EH (cell line): ENCODE measurements at regions not wholly inside any gene's neighbourhood (a gene's known extent, or its start where the extent isn't known, plus 50 kb on each side); places are given as distances from the start of the nearest gene placed in this dataset.
"Not testable (repeated sequence)": the region's sequence is repeated elsewhere in the genome, so short reads cannot be mapped to it uniquely, and the experiment has no call there.

Experiments used
- DNase-seq: peaks from one replicate; pipeline ENCODE4 v3.0.0-alpha.2; 2015; ENCODE audit warnings: low read depth

DNA sequence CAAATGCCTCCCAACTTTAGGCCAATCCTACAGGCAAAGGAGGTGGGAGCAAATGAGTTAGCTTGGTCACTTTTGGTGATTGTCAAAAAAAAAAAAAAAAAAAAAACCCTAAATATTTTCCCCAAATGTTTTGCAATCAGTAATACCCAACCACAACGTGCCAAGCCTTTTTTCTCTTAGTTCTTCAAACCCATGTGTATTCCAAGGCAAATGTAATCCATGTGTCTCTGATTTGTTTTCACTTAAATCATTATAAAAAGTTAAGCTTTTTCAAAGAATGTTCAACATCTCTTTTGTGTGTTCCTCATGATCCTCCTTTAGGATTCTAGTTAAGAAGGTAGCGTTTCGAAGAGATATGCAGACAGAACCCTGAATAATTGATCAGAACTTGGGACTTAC, 328.4 kb downstream of the PAPSS1 start:
- DNase-seq: no peak

DNA sequence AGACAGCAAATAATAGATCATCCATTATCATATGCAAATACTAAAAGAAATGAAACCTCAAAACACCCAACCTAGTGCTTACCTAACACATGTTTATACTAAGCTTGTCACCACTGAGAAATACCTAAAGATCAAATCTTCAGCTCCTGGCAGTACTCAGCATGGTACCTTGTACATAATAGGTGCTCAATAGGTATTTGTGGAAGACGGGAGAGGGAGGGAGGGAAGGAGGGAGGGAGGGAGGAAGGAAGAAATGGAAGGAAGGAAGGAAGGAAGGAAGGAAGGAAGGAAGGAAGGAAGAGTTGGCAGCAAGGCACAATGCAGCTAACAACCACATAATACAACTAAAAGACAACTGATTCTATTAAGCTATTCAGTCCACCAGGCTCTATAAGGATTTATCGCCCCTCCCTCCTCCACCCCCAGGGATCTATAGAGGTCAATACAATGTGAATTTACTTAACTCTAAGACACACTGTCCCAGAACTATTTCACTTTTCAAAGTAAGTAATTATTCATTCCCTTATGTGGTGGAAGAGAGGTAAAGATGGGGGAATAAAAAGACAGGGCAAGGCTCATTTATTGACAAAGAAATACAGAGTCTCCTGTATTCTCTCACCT, 328.9 kb downstream of the PAPSS1 start:
- DNase-seq: no peak

DNA sequence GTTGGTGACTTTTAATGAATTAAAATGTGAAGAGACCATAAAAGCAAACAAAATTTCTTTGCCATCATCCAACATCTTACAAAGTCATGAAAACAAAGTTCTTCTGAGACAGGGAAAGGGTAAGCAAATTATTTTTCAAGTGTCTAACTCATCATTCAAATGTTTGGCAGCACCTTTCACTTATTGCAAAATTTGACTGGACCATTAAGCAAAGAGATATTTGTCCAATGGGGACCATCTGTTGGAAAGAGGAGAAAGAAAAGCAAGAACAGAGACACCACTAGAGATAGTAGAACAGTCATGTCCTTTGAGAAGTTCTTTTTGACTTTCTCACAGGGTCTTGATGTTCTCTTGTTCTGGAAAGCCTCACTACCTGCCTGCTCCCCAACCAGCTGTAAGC, 330.1 kb downstream of the PAPSS1 start:
- DNase-seq: no peak

DNA sequence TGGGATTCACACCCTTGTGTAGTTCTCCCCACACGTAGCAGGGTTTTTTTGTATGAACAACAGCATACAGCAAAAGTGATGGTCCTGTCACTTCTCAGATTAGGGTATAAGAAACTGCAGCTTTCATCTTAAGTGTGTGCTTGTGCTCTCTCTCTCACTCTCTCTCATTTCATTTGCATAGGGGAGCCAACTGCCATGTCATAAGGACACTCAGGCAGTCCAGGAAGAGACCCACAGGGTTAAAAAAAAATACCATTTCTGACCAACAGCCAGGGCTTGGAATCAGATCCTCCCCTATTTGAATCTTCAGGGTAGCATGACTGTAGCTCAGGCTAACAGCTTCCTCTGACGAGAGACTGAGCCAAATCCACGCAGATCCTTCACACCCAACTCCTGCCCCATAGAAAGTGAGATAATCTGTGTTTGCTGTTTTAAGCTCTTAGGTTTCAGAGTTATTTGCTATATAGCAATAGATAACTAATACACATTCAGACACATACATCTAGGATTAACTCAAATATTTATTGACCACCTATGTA, 331.2 kb downstream of the PAPSS1 start:
- DNase-seq: no peak

DNA sequence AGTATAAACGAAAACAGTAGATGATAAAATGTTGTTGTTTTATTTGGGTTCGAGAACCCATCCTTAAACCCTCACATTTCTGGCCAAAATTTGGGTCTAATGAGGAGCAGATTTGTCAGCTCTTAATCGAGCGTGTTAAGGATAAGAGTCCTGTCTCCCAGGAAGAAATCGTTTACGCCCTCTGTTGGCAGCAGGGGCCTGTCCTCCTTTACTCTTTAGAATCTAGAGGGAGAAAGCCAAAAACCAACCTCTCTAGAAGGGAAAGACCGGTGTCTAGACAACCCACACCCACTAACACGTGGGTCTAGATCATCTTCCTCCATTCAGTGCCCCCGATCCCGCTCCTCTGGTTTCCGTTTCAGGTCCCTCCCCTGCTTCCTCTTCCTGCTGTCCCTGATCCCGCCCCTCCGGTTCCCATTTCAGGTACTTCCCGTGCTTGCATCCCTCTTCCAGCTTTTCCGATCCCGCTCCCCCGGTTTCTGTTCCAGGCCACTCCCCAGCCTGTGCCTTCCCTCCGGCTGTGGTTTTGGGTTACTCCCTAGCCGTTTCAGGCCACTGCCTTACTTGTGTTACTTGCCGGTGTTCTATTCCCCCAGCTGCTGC, 339.1 kb downstream of the PAPSS1 start:
- DNase-seq: peak; percentile 44

DNA sequence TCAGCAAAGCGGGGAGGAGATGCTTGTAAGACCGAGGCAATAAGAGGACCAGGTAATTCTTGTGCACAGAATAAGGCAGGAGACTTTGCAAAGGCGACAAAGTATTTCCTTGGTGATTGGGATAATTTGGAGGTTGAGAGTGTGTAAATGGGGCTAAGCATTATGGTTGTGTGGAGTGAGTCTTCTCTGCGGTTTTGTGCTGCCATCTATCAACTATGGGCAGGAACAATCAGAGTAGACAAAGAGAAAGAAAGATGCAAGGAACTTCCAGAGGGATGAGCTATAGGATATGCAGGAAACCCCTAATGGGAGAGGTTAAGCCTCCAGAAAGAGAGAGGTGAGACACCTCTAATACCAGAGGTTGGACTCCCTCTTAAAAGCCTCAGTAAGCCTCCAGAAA, 339.8 kb downstream of the PAPSS1 start:
- DNase-seq: peak; percentile 25

- peak; percentile 53 for DNase-seq
Observed at GRCh38 chr4:107379054-107379869, 340.8 kb downstream of the PAPSS1 start.

DNA sequence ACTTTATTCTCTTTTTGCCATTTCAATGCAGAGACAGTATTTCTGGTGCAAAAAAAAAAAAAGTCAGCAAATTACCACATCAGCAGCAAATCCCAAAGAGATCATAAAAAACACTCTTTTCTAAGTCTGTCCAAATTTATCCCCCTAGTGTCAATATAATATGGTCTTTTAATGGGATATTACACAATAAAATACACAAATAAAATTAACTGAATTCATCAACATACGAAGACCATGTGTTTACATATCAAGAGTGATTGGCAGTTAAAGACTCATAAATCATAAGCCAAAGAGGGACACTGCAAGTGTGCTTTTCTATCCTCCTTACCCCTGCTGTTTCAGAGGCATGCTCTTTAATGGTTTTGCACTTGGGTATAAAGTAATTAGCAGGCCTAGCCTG, 340.2 kb upstream of the DKK2 start:
- no peak for DNase-seq

GRCh38 chr4:107366900-107367299, 330.8 kb upstream of the DKK2 start:
- DNase-seq: no peak

GRCh38 chr4:107366016-107366735, 330.1 kb upstream of the DKK2 start:
- DNase-seq: no peak

DNA sequence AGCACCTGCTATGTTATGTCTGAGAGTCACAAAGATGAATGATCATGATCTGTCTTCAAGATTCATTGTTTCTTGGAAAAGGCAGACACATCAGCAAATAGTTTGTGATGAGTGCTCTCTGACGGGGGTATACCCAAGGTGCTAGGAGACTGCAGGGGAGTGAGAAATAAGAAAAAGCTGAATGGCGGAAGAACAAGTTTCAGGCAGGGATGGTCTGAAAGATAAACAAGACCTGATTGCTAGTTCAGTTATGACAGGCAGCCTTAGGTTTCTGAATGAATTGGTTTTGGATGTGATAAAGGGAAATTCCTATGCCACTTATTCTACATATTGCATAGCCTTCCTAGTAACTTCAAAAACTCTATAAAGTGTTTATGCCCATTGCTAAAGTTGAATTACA, 327.0 kb upstream of the DKK2 start:
- no peak for DNase-seq

GRCh38 chr4:107359208-107359607, 323.1 kb upstream of the DKK2 start:
- DNase-seq: no peak

- peak; percentile 11 for DNase-seq
Observed at GRCh38 chr4:107354304-107354703, 318.2 kb upstream of the DKK2 start.

- DNase-seq: no peak
Observed at GRCh38 chr4:107351196-107351595, 315.1 kb upstream of the DKK2 start.

- DNase-seq: no peak
Observed at GRCh38 chr4:107349732-107350131, 313.6 kb upstream of the DKK2 start.

GRCh38 chr4:107349266-107349665, 313.2 kb upstream of the DKK2 start:
- DNase-seq: peak; percentile 87

DNA sequence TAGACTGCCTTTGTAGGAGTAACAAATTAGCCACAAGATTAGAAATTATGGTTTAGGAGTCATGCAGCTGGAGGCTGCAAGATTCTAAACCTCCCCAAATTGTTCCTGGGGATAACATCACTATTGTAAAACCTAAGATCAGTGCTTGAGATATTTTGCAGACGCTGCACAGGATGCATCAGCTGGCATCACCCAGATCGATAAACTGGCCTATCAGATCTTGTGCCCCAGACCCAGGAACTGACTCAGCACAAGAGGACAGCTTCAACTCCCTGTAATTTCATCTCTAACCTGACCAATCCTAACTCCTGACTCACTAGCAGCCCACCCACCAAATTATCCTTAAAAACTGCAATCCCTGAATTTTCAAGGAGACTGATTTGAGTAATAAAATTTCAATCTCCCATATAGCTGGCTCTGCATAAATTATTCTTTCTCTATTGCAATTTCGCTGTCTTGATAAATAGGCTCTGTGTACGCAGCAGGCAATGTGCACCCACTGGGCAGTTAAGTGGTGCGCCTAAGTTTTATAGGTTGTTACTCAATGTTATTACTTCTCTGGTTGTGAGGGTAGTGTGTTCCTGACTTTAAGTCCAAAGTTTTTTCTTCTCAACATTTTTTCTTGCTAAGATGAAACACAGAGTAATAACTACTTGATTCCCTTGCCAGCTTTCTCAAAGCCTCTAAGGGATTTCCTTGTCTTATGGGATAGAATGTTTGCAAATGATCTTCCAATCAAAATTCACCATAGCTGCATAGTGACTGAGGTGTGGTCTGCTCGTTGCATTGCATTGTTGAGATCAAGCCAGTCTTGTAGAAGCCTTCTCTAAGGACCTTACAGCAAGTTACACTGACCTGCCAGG, 312.3 kb upstream of the DKK2 start:
- peak; percentile 3 for DNase-seq

DNA sequence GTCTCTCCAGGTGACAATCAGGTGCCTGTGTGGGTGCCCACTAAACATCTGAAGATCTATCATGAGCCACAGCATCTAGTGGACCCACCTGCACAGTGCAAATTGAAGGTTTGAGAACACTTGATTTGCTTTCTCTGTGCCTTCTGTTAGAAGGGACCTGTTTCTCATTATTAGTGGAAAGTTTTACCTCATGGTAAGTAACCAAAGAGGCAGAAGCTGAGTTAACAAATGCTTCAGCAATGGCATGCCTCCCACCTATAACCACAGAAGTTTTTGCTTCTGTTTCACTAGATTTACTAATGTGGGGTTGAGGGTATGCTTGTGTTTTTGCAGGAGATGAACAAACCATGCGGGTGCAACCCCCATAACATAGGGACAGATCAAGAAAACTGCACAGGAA, 297.4 kb upstream of the DKK2 start:
- no peak for DNase-seq

- not testable (repeated sequence) for DNase-seq
Observed at GRCh38 chr4:107332656-107333055, 296.5 kb upstream of the DKK2 start.

DNA sequence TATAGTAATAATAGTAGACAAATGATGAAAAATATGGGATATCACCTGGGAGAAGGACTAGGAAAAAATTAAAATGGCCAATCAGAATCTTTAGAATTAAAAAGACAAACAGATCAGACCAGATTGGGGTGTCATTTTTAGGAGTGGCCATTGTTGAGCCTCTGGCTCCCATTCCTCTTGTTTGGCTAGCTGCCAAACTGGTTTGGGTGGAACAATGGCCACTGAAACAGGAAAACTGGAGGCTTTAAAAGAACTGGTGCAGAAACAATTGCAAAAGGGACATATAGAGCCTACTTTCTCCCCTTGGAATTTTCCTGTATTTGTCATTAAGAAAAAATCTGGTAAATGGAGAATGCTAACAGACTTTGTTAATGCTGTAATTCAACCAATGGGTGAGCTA, 294.8 kb upstream of the DKK2 start:
- DNase-seq: no peak

- DNase-seq: no peak
Observed at GRCh38 chr4:107319386-107319785, 283.3 kb upstream of the DKK2 start.
